ENCODE measurements at regions not wholly inside any gene's neighbourhood (a gene's known extent, or its start where the extent isn't known, plus 50 kb on each side); places are given as distances from the start of the nearest gene placed in this dataset.

- Mint-ChIP-seq H3K4me3 (no peak overlapping the region), H3K9me3 (peaks cover 6 to 11% of the 10 kb centered on the region in 2 experiments; a peak in 4 of 5 replicates), H3K27me3 (ENCODE audit: low read depth) (no peaks in the 10 kb centered on the region), H3K27ac (no peak overlapping the region; a peak in 1 of 7 replicates), H3K4me1 (no peaks in the 10 kb centered on the region), H3K36me3 (ENCODE audit: insufficient read depth in 1 of 3, low read depth in 3 of 3) (peaks cover 0 to 4% (median 2%) of the 10 kb centered on the region in 3 experiments; a peak in 4 of 7 replicates)
- Histone ChIP-seq H3K9me3 (ENCODE audit: control insufficient read depth, low read depth, low read length) (no peaks in the 10 kb centered on the region), H3T11ph (ENCODE audit: low read length) (no peak overlapping the region), H4K5ac (ENCODE audit: insufficient read length, low read depth, low read length) (no peak overlapping the region), H4K20me1 (ENCODE audit: control insufficient read depth, insufficient read depth, insufficient read length) (no peaks in the 10 kb centered on the region), H3K18ac (ENCODE audit: insufficient read length, low read depth, low read length) (no peak overlapping the region), H2AK5ac (ENCODE audit: insufficient read length, low read length) (no peak overlapping the region), H3K4me2 (ENCODE audit: insufficient read depth, insufficient read length, low read length) (no peak overlapping the region), H3K27me3 (ENCODE audit: insufficient read depth, low read length) (no peaks in the 10 kb centered on the region), H3K14ac (ENCODE audit: insufficient read depth, low read length) (no peak overlapping the region), H4K8ac (replicated peaks; ENCODE audit: insufficient read length, low read depth, low read length) (no peak overlapping the region), H3K9ac (ENCODE audit: extremely low read depth, insufficient read length, low read length) (no peak overlapping the region), H2BK20ac (ENCODE audit: low read depth, low read length, poor library complexity, severe bottlenecking) (no peak overlapping the region), H3K4me1 (ENCODE audit: insufficient read depth, low read length) (no peaks in the 10 kb centered on the region), H3K79me2 (ENCODE audit: insufficient read depth, low read length) (no peaks in the 10 kb centered on the region), H3K79me1 (ENCODE audit: insufficient read depth, low read depth, low read length, poor library complexity, severe bottlenecking) (no peaks in the 10 kb centered on the region), H3K27ac (ENCODE audit: insufficient read length, low read depth, low read length) (no peak overlapping the region), H3K23me2 (ENCODE audit: insufficient read length, low read depth, low read length, poor library complexity, severe bottlenecking) (no peaks in the 10 kb centered on the region), H3K4ac (ENCODE audit: low read depth, low read length) (no peak overlapping the region), H2BK120ac (ENCODE audit: low read depth, low read length, poor library complexity, severe bottlenecking) (no peak overlapping the region), H3K56ac (ENCODE audit: insufficient read length, low read depth, low read length) (no peak overlapping the region), H2BK12ac (ENCODE audit: insufficient read length, low read depth, low read length) (no peak overlapping the region), H4K91ac (ENCODE audit: insufficient read length, low read depth, low read length) (no peak overlapping the region), H2AFZ (ENCODE audit: low read length) (no peak overlapping the region), H3K23ac (ENCODE audit: insufficient read length, low read depth, low read length) (no peak overlapping the region), H2BK15ac (ENCODE audit: low read depth, low read length) (no peak overlapping the region), H2BK5ac (ENCODE audit: insufficient read length, low read length) (no peak overlapping the region)
- no peak for TF ChIP-seq CTCF (conservative IDR thresholded peaks at IDR 0.05)
- no CpG with 5 or more reads among the region's 3 CpGs for WGBS (ENCODE audit: extremely low coverage, insufficient read length, low lambda C conversion rate)
- DNase-seq: peak; percentile 29
Observed at GRCh38 chr1:104855550-104855949, 1105.9 kb downstream of the AMY1C start.

Data from H9 (cell line).